K562 (cell line): ENCODE measurements at regions not wholly inside any gene's neighbourhood (a gene's known extent, or its start where the extent isn't known, plus 50 kb on each side); places are given as distances from the start of the nearest gene placed in this dataset.

Source experiments
- ATAC-seq: fragments of 200-7000 bp; cut with Tn5 transposase; 3 replicates; pipeline ENCODE4 v1.9.1; 2020; ENCODE audit warnings: moderate library complexity
- BruUV-seq: library from RNA; stranded (reverse); fragments of 400-500 nt; replicated peaks from 2 replicates; lab custom pipeline; 2021; lab: Mats Ljungman, UMichigan
- CTCF ChIA-PET: fragments of 300-600 bp; formaldehyde crosslinking; extraction: SDS; loops from one replicate; lab custom pipeline; 2021; ENCODE audit warnings: low intra/inter-chr PET ratio; lab: Yijun Ruan, JAX
- POLR2A ChIA-PET: fragments of 300-600, 350-650 bp; sonication (Branson Sonifier 250); formaldehyde crosslinking; extraction: SDS; loops from one replicate; lab custom pipeline; 2021; ENCODE audit warnings: antibody characterized with exemption, inconsistent platforms; lab: Yijun Ruan, JAX
- DNase-seq, 4 experiments: peaks; one replicate each; pipeline versions ENCODE4 v3.0.0 to v3.0.0-alpha.2; 2011 to 2018; ENCODE audit warnings: low spot score in 3 of 4, mixed read lengths in 3 of 4; ENCODE audit errors: extremely low read depth in 1 of 4
- FAIRE-seq: peaks from 2 replicates; lab custom pipeline; 2011; peaks lifted over from hg19 to GRCh38; lab: Jason Lieb, UNC
- H2AFZ ChIP-seq: 2 replicates; pipeline ENCODE4 v1.6.0; 2011; ENCODE audit warnings: low read depth, low read length, control low read depth, inconsistent platforms
- H3K27ac ChIP-seq: fragments of 200-600 bp; 3 replicates; pipeline ENCODE4 v1.8.0; 2011; ENCODE audit warnings: low read depth, mild to moderate bottlenecking, control low read depth, inconsistent platforms, low read length, moderate library complexity, mixed read lengths; ENCODE audit errors: extremely low read depth
- H3K27me3 ChIP-seq, 2 experiments: fragments of 300-600 bp in 1 of 2; 2 replicates in 1 of 2; 3 replicates in 1 of 2; pipeline versions ENCODE4 v1.6.0 to v1.8.0; 2011; ENCODE audit warnings: inconsistent platforms in 2 of 2, low read length in 2 of 2, mild to moderate bottlenecking in 1 of 2, mixed read lengths in 1 of 2, moderate library complexity in 1 of 2; ENCODE audit not compliant: control insufficient read depth in 2 of 2, insufficient read depth in 2 of 2
- H3K36me3 ChIP-seq: fragments of 300-600 bp; 3 replicates; pipeline ENCODE4 v1.8.0; 2011; ENCODE audit warnings: mild to moderate bottlenecking, low read length, inconsistent platforms; ENCODE audit not compliant: control insufficient read depth, insufficient read depth
- H3K4me1 ChIP-seq, 2 experiments: fragments of 200-600 bp in 1 of 2; replicated peaks in 1 of 2; 2 replicates in 1 of 2; 3 replicates in 1 of 2; pipeline versions ENCODE4 v1.5.1 to v1.8.0; 2011; ENCODE audit warnings: inconsistent platforms in 2 of 2, low read length in 2 of 2, mild to moderate bottlenecking in 1 of 2, mixed read lengths in 1 of 2, moderate library complexity in 1 of 2; ENCODE audit not compliant: control insufficient read depth in 2 of 2, insufficient read depth in 2 of 2
- H3K4me2 ChIP-seq: 2 replicates; pipeline ENCODE4 v1.6.1; 2011; ENCODE audit warnings: low read length, control low read depth, inconsistent platforms, mixed read lengths; ENCODE audit not compliant: insufficient read depth
- H3K4me3 ChIP-seq: fragments of 200-600 bp; sonication (generic), shearing (Covaris generic); 2 replicates; pipeline ENCODE4 v1.5.1; 2016; ENCODE audit warnings: control low read depth, inconsistent platforms
- H3K79me2 ChIP-seq: fragments of 200-600 bp; 3 replicates; pipeline ENCODE4 v1.8.0; 2011; ENCODE audit warnings: low read length, inconsistent platforms; ENCODE audit not compliant: control insufficient read depth, insufficient read depth
- H3K9ac ChIP-seq, 2 experiments: 2 replicates each; pipeline versions ENCODE4 v1.6.0 to v1.6.1; 2011; ENCODE audit warnings: low read depth in 2 of 2, low read length in 2 of 2, control low read depth in 1 of 2, inconsistent platforms in 1 of 2, mild to moderate bottlenecking in 1 of 2, mixed read lengths in 1 of 2; ENCODE audit not compliant: insufficient read depth in 1 of 2
- H3K9me1 ChIP-seq: one replicate; pipeline ENCODE4 v1.6.0; 2011; ENCODE audit warnings: inconsistent platforms, mild to moderate bottlenecking, low read length, moderate library complexity; ENCODE audit not compliant: control insufficient read depth, insufficient read depth
- H3K9me3 ChIP-seq: replicated peaks from 2 replicates; pipeline ENCODE4 v1.5.1; 2011; ENCODE audit warnings: low read depth, low read length, inconsistent platforms; ENCODE audit not compliant: control insufficient read depth, insufficient read depth
- H4K20me1 ChIP-seq: replicated peaks from 2 replicates; pipeline ENCODE4 v1.6.1; 2011; ENCODE audit warnings: low read length, inconsistent platforms, mixed read lengths; ENCODE audit not compliant: control insufficient read depth, insufficient read depth
- BCOR ChIP-seq: fragments of 450-650 bp; IDR thresholded peaks from 2 replicates; pipeline ENCODE4 v1.6.1; 2016
- ESRRA ChIP-seq: fragments of 450-650 bp; IDR thresholded peaks from 2 replicates; pipeline ENCODE4 v1.6.1; 2014; ENCODE audit warnings: low read depth, mild to moderate bottlenecking, moderate library complexity, borderline replicate concordance
- FOXK2 ChIP-seq, 2 experiments: fragments of 450-650 bp; IDR thresholded peaks in 1 of 2; conservative IDR thresholded peaks in 1 of 2; 2 replicates each; pipeline ENCODE4 v1.6.1; 2016; ENCODE audit warnings: low read depth in 2 of 2, mild to moderate bottlenecking in 1 of 2
- GTF2F1 ChIP-seq: IDR thresholded peaks from 2 replicates; pipeline ENCODE4 v1.6.1; 2011; ENCODE audit warnings: low read depth, low read length, improper control_type of control experiment
- MBD2 ChIP-seq: sonication (generic); IDR thresholded peaks from 2 replicates; pipeline ENCODE4 v1.6.1; 2016; ENCODE audit warnings: low read depth, borderline replicate concordance
- TEAD1 ChIP-seq, 2 experiments: fragments of 450-650 bp in 1 of 2; sonication (generic) in 1 of 2; formaldehyde crosslinking; IDR thresholded peaks; 2 replicates each; pipeline versions ENCODE4 v1.4.0 to v1.8.0; 2020 to 2022; ENCODE audit warnings: mild to moderate bottlenecking in 2 of 2, missing genetic modification reagents in 1 of 2
- ZEB2 ChIP-seq: fragments of 450-650 bp; IDR thresholded peaks from 2 replicates; pipeline ENCODE4 v1.6.1; 2016
- ZHX1 ChIP-seq: fragments of 150-350 bp; conservative IDR thresholded peaks from 2 replicates; pipeline ENCODE4 v1.6.1; 2014; ENCODE audit warnings: low read length
- ZNF232 ChIP-seq: sonication (generic); formaldehyde crosslinking; IDR thresholded peaks from 2 replicates; pipeline ENCODE4 v1.8.0; 2022; ENCODE audit warnings: mild to moderate bottlenecking, missing genetic modification reagents
- ZNF384 ChIP-seq: IDR thresholded peaks from 2 replicates; pipeline ENCODE4 v1.6.1; 2012; ENCODE audit warnings: low read depth, low read length, improper control_type of control experiment
- ZNF395 ChIP-seq: fragments of 200-800 bp; sonication (Bioruptor generic); IDR thresholded peaks from 2 replicates; pipeline ENCODE4 v1.6.1; 2017; ENCODE audit warnings: missing genetic modification characterization, missing compliant biosample characterization
- ZNF444 ChIP-seq: fragments of 250-450 bp; sonication (Bioruptor Pico); IDR thresholded peaks from 2 replicates; pipeline ENCODE4 v1.4.0; 2020; ENCODE audit warnings: mild to moderate bottlenecking, moderate library complexity
- ZNF717 ChIP-seq: fragments of 250-450 bp; sonication (Bioruptor Pico); IDR thresholded peaks from 2 replicates; pipeline ENCODE4 v1.5.0; 2021
- WGBS: fragments of 100-300 bp; shearing (Covaris generic); methylation state at CpG from one replicate; pipeline ENCODE4 v1.1.6; 2016; ENCODE audit warnings: low coverage, mixed read lengths; ENCODE audit not compliant: insufficient coverage; ENCODE audit errors: missing lambda C conversion rate; 5-methylcytosine and 5-hydroxymethylcytosine counted together
- in situ Hi-C: fragments of 300-500 bp; cut with MboI; formaldehyde crosslinking; loops from 4 replicates; pipeline ENCODE4 v1.15.0; 2018; ENCODE audit warnings: inconsistent platforms, mixed read lengths
- intact Hi-C: fragments of 100-400 bp; cut with micrococcal nuclease; formaldehyde crosslinking; loops from 2 replicates; pipeline ENCODE4 v1.14.2; 2022
- TF ChIP-seq, protein P1 (sequence below), 2 experiments: IDR thresholded peaks; 2 replicates each; pipeline ENCODE4 v1.6.1; 2011; ENCODE audit warnings: borderline replicate concordance in 1 of 2, control low read depth in 1 of 2, low read depth in 1 of 2, low read length in 1 of 2, mild to moderate bottlenecking in 1 of 2, mixed read lengths in 1 of 2, moderate library complexity in 1 of 2; ENCODE audit not compliant: insufficient read depth in 1 of 2, insufficient read length in 1 of 2, poor library complexity in 1 of 2, severe bottlenecking in 1 of 2; ENCODE audit errors: extremely low read depth in 1 of 2
- TF ChIP-seq, protein P2 (sequence below): sonication (generic); formaldehyde crosslinking; IDR thresholded peaks from 2 replicates; pipeline ENCODE4 v1.8.0; 2022; ENCODE audit warnings: missing genetic modification reagents, mild to moderate bottlenecking, borderline replicate concordance

DNA sequence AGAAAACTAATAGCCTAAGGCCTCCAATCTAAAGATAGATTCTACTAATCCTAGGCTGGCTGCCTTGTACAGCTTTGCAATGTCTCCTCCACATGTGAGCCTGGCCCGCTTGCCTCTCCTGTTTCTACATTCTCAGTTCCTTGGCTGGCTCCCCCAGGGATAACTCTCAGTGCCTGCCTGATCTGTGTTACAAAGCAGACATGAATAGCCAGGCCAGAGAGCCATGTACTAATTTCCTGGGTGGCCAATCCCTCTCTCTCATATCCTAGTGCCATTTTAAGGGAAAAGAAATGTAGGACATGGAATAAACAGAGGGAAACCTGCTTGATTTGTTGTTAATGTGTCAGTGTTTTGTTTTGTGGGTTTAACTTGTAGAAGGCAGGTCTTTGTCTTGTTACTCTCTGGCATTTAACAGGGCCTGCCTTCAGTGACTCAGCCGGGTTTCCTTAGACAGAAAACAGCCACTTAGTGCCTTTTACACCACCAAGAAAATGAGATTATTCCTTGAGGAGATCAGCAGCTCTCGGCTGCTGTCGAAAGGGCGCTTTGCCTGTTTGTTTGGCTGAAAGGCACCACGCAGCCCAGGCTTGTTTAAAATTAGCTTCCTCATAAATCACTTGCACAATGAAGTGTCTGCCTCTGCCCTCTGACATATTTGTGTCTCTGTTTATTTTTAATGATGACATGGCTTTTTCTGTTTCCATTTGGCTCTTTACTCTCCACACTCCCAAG is 702.7 kb downstream of the MAFB start:
- H3K36me3 ChIP-seq: no peaks in the 10 kb centered on the region
- CTCF ChIA-PET: no interaction called here
- H3K4me2 ChIP-seq: no peak overlapping the region
- 0% methylated on average over 6 of the region's 6 CpGs for WGBS
- no peaks in the 10 kb centered on the region for H3K4me1 ChIP-seq
- H4K20me1 ChIP-seq: no peaks in the 10 kb centered on the region
- ATAC-seq (no peak), FAIRE-seq (no peak), DNase-seq (no peak)
- BruUV-seq: no TSS peak
- H3K9me3 ChIP-seq: no peaks in the 10 kb centered on the region
- H3K79me2 ChIP-seq: no peaks in the 10 kb centered on the region
- intact Hi-C loops: no loop called here
- no peak overlapping the region for H2AFZ ChIP-seq
- in situ Hi-C loops: no loop called here
- H3K27me3 ChIP-seq: no peaks in the 10 kb centered on the region
- H3K9ac ChIP-seq: no peak overlapping the region
- no peak overlapping the region for H3K4me3 ChIP-seq
- POLR2A ChIA-PET: no interaction called here
- no peaks in the 10 kb centered on the region for H3K9me1 ChIP-seq
- no peak overlapping the region for H3K27ac ChIP-seq
- TF ChIP-seq FOXK2 (conservative IDR thresholded peaks at IDR 0.05 in 1 of 2, IDR thresholded peaks at IDR 0.05 in 1 of 2; ENCODE audit: low read depth in 2 of 2) (no peak), GTF2F1 (no peak), ZNF444 (CRISPR knock-in tag) (no peak), BCOR (no peak), ZNF395 (CRISPR knock-in tag) (no peak), ZNF717 (no peak), ZEB2 (no peak), MBD2 (no peak), ZNF384 (no peak), ZHX1 (no peak), ZNF232 (no peak), ESRRA (no peak), TEAD1 (CRISPR knock-in tag; IDR thresholded peaks at IDR 0.05) (no peak)
- TF ChIP-seq, protein P1, sequence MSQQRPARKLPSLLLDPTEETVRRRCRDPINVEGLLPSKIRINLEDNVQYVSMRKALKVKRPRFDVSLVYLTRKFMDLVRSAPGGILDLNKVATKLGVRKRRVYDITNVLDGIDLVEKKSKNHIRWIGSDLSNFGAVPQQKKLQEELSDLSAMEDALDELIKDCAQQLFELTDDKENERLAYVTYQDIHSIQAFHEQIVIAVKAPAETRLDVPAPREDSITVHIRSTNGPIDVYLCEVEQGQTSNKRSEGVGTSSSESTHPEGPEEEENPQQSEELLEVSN (IDR thresholded peaks at IDR 0.05; ENCODE audit: borderline replicate concordance in 1 of 2, extremely low read depth in 1 of 2, insufficient read depth in 1 of 2, insufficient read length in 1 of 2, low read depth in 1 of 2, low read length in 1 of 2, poor library complexity in 1 of 2, severe bottlenecking in 1 of 2): no peak
- TF ChIP-seq, protein P2, sequence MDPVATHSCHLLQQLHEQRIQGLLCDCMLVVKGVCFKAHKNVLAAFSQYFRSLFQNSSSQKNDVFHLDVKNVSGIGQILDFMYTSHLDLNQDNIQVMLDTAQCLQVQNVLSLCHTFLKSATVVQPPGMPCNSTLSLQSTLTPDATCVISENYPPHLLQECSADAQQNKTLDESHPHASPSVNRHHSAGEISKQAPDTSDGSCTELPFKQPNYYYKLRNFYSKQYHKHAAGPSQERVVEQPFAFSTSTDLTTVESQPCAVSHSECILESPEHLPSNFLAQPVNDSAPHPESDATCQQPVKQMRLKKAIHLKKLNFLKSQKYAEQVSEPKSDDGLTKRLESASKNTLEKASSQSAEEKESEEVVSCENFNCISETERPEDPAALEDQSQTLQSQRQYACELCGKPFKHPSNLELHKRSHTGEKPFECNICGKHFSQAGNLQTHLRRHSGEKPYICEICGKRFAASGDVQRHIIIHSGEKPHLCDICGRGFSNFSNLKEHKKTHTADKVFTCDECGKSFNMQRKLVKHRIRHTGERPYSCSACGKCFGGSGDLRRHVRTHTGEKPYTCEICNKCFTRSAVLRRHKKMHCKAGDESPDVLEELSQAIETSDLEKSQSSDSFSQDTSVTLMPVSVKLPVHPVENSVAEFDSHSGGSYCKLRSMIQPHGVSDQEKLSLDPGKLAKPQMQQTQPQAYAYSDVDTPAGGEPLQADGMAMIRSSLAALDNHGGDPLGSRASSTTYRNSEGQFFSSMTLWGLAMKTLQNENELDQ (CRISPR knock-in tag): no peak
